SK-N-SH treated with all-trans-retinoic acid at 6 μM for 48 hours (cell line): ENCODE measurements at regions not wholly inside any gene's neighbourhood (a gene's known extent, or its start where the extent isn't known, plus 50 kb on each side); places are given as distances from the start of the nearest gene placed in this dataset.
A peak's percentile ranks its signal among the peaks of the same experiment; 100 is the strongest.

ENCODE experiments used
- ATAC-seq: fragments of 200-7000 bp; cut with Tn5 transposase; 3 replicates; pipeline ENCODE4 v1.9.1; 2020; ENCODE audit warnings: mild to moderate bottlenecking, moderate library complexity
- ARNTL ChIP-seq: fragments of 450-650 bp; formaldehyde crosslinking; IDR thresholded peaks from 2 replicates; pipeline ENCODE4 v1.5.0; 2020; ENCODE audit warnings: low read depth, mild to moderate bottlenecking, moderate library complexity, borderline replicate concordance
- BACH2 ChIP-seq: fragments of 250-450 bp; sonication (Bioruptor Pico); IDR thresholded peaks from 2 replicates; pipeline ENCODE4 v1.9.0; 2021; ENCODE audit warnings: mild to moderate bottlenecking, borderline replicate concordance
- CSDC2 ChIP-seq: fragments of 250-450 bp; sonication (Bioruptor Pico); IDR thresholded peaks from 2 replicates; pipeline ENCODE4 v1.5.0; 2020; ENCODE audit warnings: mild to moderate bottlenecking, moderate library complexity
- CSRNP3 ChIP-seq: fragments of 250-450 bp; sonication (Bioruptor Pico); IDR thresholded peaks from 2 replicates; pipeline ENCODE4 v1.5.1; 2021; ENCODE audit warnings: mild to moderate bottlenecking, moderate library complexity
- GLIS3 ChIP-seq: fragments of 250-450 bp; sonication (Bioruptor Pico); IDR thresholded peaks from 2 replicates; pipeline ENCODE4 v1.5.0; 2020; ENCODE audit warnings: mild to moderate bottlenecking, moderate library complexity
- OSR1 ChIP-seq: fragments of 250-450 bp; sonication (Bioruptor Pico); IDR thresholded peaks from 2 replicates; pipeline ENCODE4 v1.8.0; 2022; ENCODE audit warnings: moderate library complexity, mild to moderate bottlenecking, inconsistent platforms
- PATZ1 ChIP-seq: fragments of 250-450 bp; sonication (Bioruptor Pico); IDR thresholded peaks from 2 replicates; pipeline ENCODE4 v1.8.0; 2020; ENCODE audit warnings: mild to moderate bottlenecking, moderate library complexity, borderline replicate concordance
- POU6F1 ChIP-seq: fragments of 250-450 bp; sonication (Bioruptor Pico); IDR thresholded peaks from 2 replicates; pipeline ENCODE4 v1.8.0; 2021; ENCODE audit warnings: low read depth, mild to moderate bottlenecking, moderate library complexity, borderline replicate concordance
- PPARA ChIP-seq: fragments of 250-450 bp; sonication (Bioruptor Pico); IDR thresholded peaks from 2 replicates; pipeline ENCODE4 v1.5.0; 2020; ENCODE audit warnings: mild to moderate bottlenecking, borderline replicate concordance
- RARB ChIP-seq: fragments of 250-450 bp; sonication (Bioruptor Pico); IDR thresholded peaks from 2 replicates; pipeline ENCODE4 v1.8.0; 2021; ENCODE audit warnings: mild to moderate bottlenecking, moderate library complexity
- SNAI2 ChIP-seq: fragments of 250-450 bp; sonication (Bioruptor Pico); IDR thresholded peaks from 2 replicates; pipeline ENCODE4 v1.5.0; 2020; ENCODE audit warnings: mild to moderate bottlenecking, moderate library complexity
- TCF4 ChIP-seq: fragments of 250-450 bp; sonication (Bioruptor Pico); IDR thresholded peaks from 2 replicates; pipeline ENCODE4 v1.8.0; 2021; ENCODE audit warnings: mild to moderate bottlenecking, moderate library complexity, borderline replicate concordance
- TOX ChIP-seq: fragments of 250-450 bp; sonication (Bioruptor Pico); IDR thresholded peaks from 2 replicates; pipeline ENCODE4 v1.8.0; 2021; ENCODE audit warnings: mild to moderate bottlenecking, moderate library complexity, borderline replicate concordance
- ZC3H10 ChIP-seq: fragments of 250-450 bp; sonication (Bioruptor Pico); IDR thresholded peaks from 2 replicates; pipeline ENCODE4 v1.5.1; 2021; ENCODE audit warnings: mild to moderate bottlenecking, moderate library complexity
- ZFP3 ChIP-seq: fragments of 250-450 bp; sonication (Bioruptor Pico); IDR thresholded peaks from 2 replicates; pipeline ENCODE4 v1.5.0; 2020; ENCODE audit warnings: mild to moderate bottlenecking, moderate library complexity
- ZFP30 ChIP-seq: fragments of 450-650 bp; formaldehyde crosslinking; IDR thresholded peaks from 2 replicates; pipeline ENCODE4 v1.5.0; 2022; ENCODE audit warnings: mild to moderate bottlenecking, moderate library complexity
- ZNF565 ChIP-seq: fragments of 450-650 bp; formaldehyde crosslinking; conservative IDR thresholded peaks from 2 replicates; pipeline ENCODE4 v1.5.0; 2020; ENCODE audit warnings: low read depth, mild to moderate bottlenecking, moderate library complexity
- ZNF70 ChIP-seq: fragments of 450-650 bp; formaldehyde crosslinking; IDR thresholded peaks from 2 replicates; pipeline ENCODE4 v1.5.0; 2020; ENCODE audit warnings: mild to moderate bottlenecking, moderate library complexity
- ZNF8 ChIP-seq: fragments of 450-650 bp; formaldehyde crosslinking; IDR thresholded peaks from 2 replicates; pipeline ENCODE4 v1.5.0; 2020; ENCODE audit warnings: mild to moderate bottlenecking, moderate library complexity
- TF ChIP-seq, protein P1 (sequence below): fragments of 250-450 bp; sonication (Bioruptor Pico); IDR thresholded peaks from 2 replicates; pipeline ENCODE4 v1.5.0; 2020; ENCODE audit warnings: mild to moderate bottlenecking, moderate library complexity
- TF ChIP-seq, protein P2 (sequence below): fragments of 250-450 bp; sonication (Bioruptor Pico); IDR thresholded peaks from 2 replicates; pipeline ENCODE4 v1.5.1; 2020; ENCODE audit warnings: low read depth, mild to moderate bottlenecking, moderate library complexity

DNA sequence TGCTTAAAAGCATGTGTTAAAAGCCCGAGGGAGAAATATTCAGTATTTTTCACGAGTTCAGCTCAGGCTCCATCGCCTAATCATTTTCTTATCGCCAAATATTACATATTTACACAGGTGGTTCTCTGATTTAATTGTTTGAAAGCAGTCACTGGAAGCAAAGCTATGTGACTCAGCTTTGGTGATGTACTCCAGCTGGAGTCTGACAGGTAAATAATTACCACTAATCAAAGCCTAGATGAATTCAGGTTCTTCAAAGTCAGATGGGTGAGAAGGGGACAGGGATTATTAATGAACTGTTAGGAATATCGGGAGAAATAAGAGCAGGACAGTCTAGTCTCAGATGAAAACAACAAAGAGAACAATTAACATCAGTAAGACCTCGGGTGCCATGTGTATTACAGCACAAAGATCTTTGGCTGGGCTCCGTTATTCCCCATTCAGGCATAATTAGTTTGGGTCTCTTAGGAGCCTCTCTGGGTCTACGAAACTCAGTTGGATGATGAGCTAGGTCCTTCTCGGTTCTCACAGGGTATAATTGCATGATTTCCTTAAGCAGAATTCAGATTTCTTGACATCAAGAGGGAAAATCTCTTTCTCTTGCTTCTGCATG is 331.7 kb upstream of the ADAMTS9 start:
- TF ChIP-seq TCF4 (CRISPR knock-in tag): peak; percentile 77
- TF ChIP-seq ARNTL (CRISPR knock-in tag): no peak
- TF ChIP-seq PATZ1 (CRISPR knock-in tag): no peak
- TF ChIP-seq ZFP3 (CRISPR knock-in tag): no peak
- ATAC-seq: no peak

- ATAC-seq: no peak
- TF ChIP-seq, protein P1, sequence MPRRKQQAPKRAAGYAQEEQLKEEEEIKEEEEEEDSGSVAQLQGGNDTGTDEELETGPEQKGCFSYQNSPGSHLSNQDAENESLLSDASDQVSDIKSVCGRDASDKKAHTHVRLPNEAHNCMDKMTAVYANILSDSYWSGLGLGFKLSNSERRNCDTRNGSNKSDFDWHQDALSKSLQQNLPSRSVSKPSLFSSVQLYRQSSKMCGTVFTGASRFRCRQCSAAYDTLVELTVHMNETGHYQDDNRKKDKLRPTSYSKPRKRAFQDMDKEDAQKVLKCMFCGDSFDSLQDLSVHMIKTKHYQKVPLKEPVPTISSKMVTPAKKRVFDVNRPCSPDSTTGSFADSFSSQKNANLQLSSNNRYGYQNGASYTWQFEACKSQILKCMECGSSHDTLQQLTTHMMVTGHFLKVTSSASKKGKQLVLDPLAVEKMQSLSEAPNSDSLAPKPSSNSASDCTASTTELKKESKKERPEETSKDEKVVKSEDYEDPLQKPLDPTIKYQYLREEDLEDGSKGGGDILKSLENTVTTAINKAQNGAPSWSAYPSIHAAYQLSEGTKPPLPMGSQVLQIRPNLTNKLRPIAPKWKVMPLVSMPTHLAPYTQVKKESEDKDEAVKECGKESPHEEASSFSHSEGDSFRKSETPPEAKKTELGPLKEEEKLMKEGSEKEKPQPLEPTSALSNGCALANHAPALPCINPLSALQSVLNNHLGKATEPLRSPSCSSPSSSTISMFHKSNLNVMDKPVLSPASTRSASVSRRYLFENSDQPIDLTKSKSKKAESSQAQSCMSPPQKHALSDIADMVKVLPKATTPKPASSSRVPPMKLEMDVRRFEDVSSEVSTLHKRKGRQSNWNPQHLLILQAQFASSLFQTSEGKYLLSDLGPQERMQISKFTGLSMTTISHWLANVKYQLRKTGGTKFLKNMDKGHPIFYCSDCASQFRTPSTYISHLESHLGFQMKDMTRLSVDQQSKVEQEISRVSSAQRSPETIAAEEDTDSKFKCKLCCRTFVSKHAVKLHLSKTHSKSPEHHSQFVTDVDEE: no peak
- TF ChIP-seq TOX (CRISPR knock-in tag) (no peak), BACH2 (CRISPR knock-in tag) (no peak), ARNTL (CRISPR knock-in tag) (no peak), PPARA (CRISPR knock-in tag) (no peak), CSDC2 (no peak)
- TF ChIP-seq, protein P2, sequence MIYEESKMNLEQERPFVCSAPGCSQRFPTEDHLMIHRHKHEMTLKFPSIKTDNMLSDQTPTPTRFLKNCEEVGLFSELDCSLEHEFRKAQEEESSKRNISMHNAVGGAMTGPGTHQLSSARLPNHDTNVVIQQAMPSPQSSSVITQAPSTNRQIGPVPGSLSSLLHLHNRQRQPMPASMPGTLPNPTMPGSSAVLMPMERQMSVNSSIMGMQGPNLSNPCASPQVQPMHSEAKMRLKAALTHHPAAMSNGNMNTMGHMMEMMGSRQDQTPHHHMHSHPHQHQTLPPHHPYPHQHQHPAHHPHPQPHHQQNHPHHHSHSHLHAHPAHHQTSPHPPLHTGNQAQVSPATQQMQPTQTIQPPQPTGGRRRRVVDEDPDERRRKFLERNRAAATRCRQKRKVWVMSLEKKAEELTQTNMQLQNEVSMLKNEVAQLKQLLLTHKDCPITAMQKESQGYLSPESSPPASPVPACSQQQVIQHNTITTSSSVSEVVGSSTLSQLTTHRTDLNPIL (CRISPR knock-in tag): no peak
Measured at GRCh38 chr3:65018801-65019200, 331.0 kb upstream of the ADAMTS9 start.

DNA sequence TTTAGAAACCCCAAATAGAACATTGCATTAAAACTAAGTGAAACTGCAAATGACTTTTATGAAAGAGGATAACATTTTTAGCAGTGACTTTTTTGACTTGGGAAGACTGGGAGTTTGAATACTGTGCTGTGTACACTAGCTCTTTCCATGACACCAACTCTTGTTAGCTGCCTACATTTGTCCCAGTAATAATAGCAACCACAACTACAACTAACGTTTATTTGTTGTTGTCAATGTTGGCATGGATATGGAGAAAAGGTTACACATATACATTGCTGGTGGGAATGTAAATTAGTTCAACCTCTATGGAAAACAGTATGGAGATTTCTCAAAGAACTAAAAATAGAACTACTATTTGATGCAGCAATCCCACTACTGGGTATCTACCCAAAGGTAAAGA is 329.6 kb upstream of the ADAMTS9 start:
- ATAC-seq: no peak
- TF ChIP-seq TOX (CRISPR knock-in tag) (no peak), PATZ1 (CRISPR knock-in tag) (no peak), SNAI2 (no peak), ZFP30 (CRISPR knock-in tag) (no peak), CSDC2 (no peak), CSRNP3 (CRISPR knock-in tag) (no peak), BACH2 (CRISPR knock-in tag) (no peak), ZNF565 (CRISPR knock-in tag) (no peak), POU6F1 (CRISPR knock-in tag) (no peak), ZC3H10 (CRISPR knock-in tag) (no peak), ARNTL (CRISPR knock-in tag) (no peak), OSR1 (CRISPR knock-in tag) (no peak), RARB (no peak), ZNF8 (CRISPR knock-in tag) (no peak), ZFP3 (CRISPR knock-in tag) (no peak), ZNF70 (no peak), GLIS3 (CRISPR knock-in tag) (no peak)
- TF ChIP-seq, protein P2 (CRISPR knock-in tag): no peak
- TF ChIP-seq, protein P1: no peak
